ENCODE measurements at regions not wholly inside any gene's neighbourhood (a gene's known extent, or its start where the extent isn't known, plus 50 kb on each side); places are given as distances from the start of the nearest gene placed in this dataset.
A peak's percentile ranks its signal among the peaks of the same experiment; 100 is the strongest.

DNA sequence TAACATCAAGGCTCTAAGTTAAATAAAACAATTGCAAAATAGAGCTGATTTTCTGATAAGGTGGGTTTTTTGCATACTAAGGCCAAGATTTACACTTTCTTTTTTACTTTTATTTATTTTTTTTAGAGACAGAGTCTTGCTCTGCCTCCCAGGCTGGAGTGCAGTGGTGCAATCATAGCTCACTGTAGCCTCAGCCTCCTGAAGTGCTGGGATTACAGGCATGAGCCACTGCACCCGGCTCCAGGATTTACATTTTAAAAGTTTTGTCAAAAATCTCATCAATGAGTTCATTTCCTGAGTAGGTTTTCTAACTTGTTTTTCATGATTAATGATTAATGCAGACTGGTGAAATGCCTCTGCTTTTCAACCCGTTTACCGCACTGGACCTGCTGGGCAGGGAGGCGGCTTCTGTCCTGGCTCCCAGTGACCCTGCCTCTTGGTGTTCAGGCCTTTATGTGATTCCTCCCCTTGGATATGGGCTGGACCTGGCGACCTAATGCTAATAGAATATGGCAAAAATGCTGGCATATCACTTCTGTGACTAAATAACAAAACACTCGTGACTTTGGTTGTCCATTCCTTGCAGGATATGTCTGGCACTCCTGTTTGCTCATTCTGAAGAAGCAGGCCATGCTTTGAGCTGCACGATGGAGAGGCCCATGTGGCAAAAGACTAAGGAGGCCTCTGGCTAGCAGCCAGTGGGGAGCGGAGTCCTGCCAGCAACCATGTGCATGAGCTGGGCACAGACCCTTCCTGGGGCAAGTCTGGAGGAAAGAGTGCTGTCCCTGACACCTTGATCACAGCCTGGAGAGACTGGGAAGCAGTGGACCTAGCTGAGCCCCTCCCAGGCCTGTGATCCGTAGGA, 72.2 kb upstream of the PTCH1 start:
- no peak for ATAC-seq (ENCODE audit: insufficient read depth, low FRiP score)
- Histone ChIP-seq H3K9ac (ENCODE audit: insufficient read depth in 1 of 2, low read length in 2 of 2) (no peak overlapping the region), H3K27ac (ENCODE audit: low read depth in 1 of 2, low read length in 1 of 2) (no peak overlapping the region), H3K4me3 (no peak overlapping the region), H3K36me3 (ENCODE audit: control insufficient read depth in 4 of 4, insufficient read depth in 4 of 4, low read length in 4 of 4) (no peaks in the 10 kb centered on the region), H3K4me1 (ENCODE audit: control insufficient read depth in 5 of 5, insufficient read depth in 5 of 5, low read length in 5 of 5) (peaks cover 0 to 33% (median 0%) of the 10 kb centered on the region in 5 donors), H3K27me3 (ENCODE audit: control insufficient read depth in 3 of 3, insufficient read depth in 3 of 3, low read length in 2 of 3) (no peaks in the 10 kb centered on the region), H3K9me3 (ENCODE audit: control insufficient read depth in 4 of 4, insufficient read depth in 3 of 4, low read length in 3 of 4) (no peaks in the 10 kb centered on the region)
- TF ChIP-seq, protein P1, sequence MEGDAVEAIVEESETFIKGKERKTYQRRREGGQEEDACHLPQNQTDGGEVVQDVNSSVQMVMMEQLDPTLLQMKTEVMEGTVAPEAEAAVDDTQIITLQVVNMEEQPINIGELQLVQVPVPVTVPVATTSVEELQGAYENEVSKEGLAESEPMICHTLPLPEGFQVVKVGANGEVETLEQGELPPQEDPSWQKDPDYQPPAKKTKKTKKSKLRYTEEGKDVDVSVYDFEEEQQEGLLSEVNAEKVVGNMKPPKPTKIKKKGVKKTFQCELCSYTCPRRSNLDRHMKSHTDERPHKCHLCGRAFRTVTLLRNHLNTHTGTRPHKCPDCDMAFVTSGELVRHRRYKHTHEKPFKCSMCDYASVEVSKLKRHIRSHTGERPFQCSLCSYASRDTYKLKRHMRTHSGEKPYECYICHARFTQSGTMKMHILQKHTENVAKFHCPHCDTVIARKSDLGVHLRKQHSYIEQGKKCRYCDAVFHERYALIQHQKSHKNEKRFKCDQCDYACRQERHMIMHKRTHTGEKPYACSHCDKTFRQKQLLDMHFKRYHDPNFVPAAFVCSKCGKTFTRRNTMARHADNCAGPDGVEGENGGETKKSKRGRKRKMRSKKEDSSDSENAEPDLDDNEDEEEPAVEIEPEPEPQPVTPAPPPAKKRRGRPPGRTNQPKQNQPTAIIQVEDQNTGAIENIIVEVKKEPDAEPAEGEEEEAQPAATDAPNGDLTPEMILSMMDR (IDR thresholded peaks at IDR 0.05; ENCODE audit: control extremely low read depth, extremely low read depth) = no peak
- 72 to 85% methylated on average over 9 of the region's 9 CpGs for WGBS, 2 donors
- DNase-seq = peak in 1 of 3 donors; percentile 32

DNA sequence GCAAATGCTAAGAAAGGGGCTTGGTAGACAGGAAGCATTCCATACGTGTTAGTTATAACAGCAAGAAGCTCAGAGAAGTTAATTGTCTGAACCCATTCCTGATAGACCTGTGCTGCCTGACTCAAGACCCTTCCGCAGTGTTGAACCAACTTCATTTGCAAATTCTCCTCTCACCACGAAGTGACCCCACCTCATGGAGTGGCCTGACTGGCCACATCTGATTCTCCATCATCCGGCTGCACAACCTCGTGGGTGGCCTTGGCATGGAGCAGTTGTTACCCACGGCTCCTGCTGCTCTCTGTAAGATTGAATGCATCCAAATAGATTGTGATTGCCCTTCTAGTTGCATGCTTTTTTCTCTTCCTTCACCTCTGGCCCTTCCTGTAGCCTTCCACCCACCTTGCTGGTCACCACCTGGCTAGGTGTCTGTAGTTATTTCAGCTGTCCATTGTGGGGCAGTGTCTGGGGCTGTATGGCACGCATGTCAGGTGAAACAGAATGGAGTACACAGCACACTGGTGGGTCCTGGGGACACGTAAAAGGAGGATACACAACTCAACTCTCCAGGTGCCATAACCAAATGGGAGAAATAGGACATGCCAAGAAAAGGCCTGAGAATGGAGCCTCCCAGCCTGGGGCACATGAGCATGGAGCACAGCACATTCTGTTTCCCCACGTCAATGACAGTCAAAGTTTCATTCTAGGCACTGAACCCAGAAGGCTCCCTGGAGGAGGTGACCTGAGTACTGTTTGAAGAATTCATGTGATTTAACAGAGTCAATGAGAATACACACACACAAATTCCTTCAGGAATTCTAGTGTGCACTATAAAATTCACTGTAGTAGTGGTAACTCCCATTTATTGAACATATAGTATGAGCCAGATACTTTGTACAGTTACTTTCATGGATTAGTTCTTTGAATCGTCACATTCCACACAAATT, 70.5 kb upstream of the PTCH1 start:
- Histone ChIP-seq H3K4me1 (ENCODE audit: control insufficient read depth in 5 of 5, insufficient read depth in 5 of 5, low read length in 5 of 5) (peaks cover 0 to 35% (median 0%) of the 10 kb centered on the region in 5 donors), H3K27me3 (ENCODE audit: control insufficient read depth in 3 of 3, insufficient read depth in 3 of 3, low read length in 2 of 3) (no peaks in the 10 kb centered on the region), H3K27ac (ENCODE audit: low read depth in 1 of 2, low read length in 1 of 2) (no peak overlapping the region), H3K36me3 (ENCODE audit: control insufficient read depth in 4 of 4, insufficient read depth in 4 of 4, low read length in 4 of 4) (no peaks in the 10 kb centered on the region), H3K4me3 (no peak overlapping the region), H3K9ac (ENCODE audit: insufficient read depth in 1 of 2, low read length in 2 of 2) (no peak overlapping the region), H3K9me3 (ENCODE audit: control insufficient read depth in 4 of 4, insufficient read depth in 3 of 4, low read length in 3 of 4) (no peaks in the 10 kb centered on the region)
- ATAC-seq (ENCODE audit: insufficient read depth, low FRiP score) = no peak
- DNase-seq = peak; percentile 40 to 54 (median 51)
- WGBS, 2 donors = 84 to 91% methylated on average over 10 of the region's 10 CpGs
- TF ChIP-seq, protein P1 (IDR thresholded peaks at IDR 0.05; ENCODE audit: control extremely low read depth, extremely low read depth) = no peak

DNA sequence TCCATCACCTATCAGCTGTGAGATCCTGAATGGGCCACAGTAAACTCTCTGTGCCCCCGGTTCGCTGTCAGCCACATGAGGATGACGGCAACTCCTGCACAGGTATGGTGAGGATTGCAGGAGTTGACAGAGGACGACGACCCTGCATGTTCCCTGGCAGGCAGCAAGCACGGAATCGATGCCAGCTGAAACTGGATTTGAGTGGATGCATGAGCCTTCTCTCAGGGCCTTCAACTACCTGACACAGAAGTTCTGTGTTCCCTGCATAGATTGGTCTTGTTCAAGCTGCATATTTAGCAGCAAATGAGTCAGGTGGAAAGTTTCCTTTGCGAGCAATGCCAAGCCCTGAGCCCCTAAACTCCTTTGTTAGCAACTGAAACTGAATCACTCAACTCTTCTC, 69.6 kb upstream of the PTCH1 start:
- H3K27ac ChIP-seq (ENCODE audit: low read depth in 1 of 2, low read length in 1 of 2) = no peak overlapping the region
- DNase-seq (peak in 1 of 3 donors; percentile 3), ATAC-seq (ENCODE audit: insufficient read depth, low FRiP score) (no peak)
- H3K27me3 ChIP-seq (ENCODE audit: control insufficient read depth in 3 of 3, insufficient read depth in 3 of 3, low read length in 2 of 3) = no peaks in the 10 kb centered on the region
- no peak overlapping the region for H3K4me3 ChIP-seq
- TF ChIP-seq, protein P1 (IDR thresholded peaks at IDR 0.05; ENCODE audit: control extremely low read depth, extremely low read depth) = no peak
- no peaks in the 10 kb centered on the region for H3K36me3 ChIP-seq (ENCODE audit: control insufficient read depth in 4 of 4, insufficient read depth in 4 of 4, low read length in 4 of 4)
- peaks cover 0 to 40% (median 0%) of the 10 kb centered on the region in 5 donors for H3K4me1 ChIP-seq (ENCODE audit: control insufficient read depth in 5 of 5, insufficient read depth in 5 of 5, low read length in 5 of 5)
- H3K9ac ChIP-seq (ENCODE audit: insufficient read depth in 1 of 2, low read length in 2 of 2) = no peak overlapping the region
- 88 to 89% methylated on average over 8 of the region's 8 CpGs for WGBS, 2 donors
- no peaks in the 10 kb centered on the region for H3K9me3 ChIP-seq (ENCODE audit: control insufficient read depth in 4 of 4, insufficient read depth in 3 of 4, low read length in 3 of 4)
